Right renal cortex interstitium (tissue), 3 donors: ENCODE measurements at regions not wholly inside any gene's neighbourhood (a gene's known extent, or its start where the extent isn't known, plus 50 kb on each side); places are given as distances from the start of the nearest gene placed in this dataset.

Experiments
- DNase-seq, 3 donors: peaks; one replicate each; pipeline ENCODE4 v3.0.0-alpha.2; 2013; ENCODE audit warnings: low read depth in 3 of 3, low spot score in 2 of 3

DNA sequence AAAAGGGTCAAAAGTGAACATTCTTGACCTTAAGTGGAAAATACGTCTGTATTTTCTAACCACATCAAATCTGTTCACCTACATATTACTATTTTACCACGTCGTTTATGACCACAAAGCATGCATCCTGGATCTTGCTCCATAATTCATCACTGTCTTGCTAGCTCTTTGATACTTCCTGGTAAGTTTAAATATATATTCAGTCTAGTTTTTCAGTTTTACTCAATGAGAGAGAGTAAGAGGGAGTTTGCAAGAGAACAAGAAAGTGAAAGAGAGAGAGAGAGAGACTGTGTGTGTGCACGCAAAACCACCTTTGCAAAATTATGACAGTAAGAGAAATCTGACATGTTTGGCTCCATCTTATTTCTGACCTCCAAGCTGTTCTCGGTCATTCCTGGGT lies 173.7 kb upstream of the GALNTL6 start:
- DNase-seq, result no peak

DNA sequence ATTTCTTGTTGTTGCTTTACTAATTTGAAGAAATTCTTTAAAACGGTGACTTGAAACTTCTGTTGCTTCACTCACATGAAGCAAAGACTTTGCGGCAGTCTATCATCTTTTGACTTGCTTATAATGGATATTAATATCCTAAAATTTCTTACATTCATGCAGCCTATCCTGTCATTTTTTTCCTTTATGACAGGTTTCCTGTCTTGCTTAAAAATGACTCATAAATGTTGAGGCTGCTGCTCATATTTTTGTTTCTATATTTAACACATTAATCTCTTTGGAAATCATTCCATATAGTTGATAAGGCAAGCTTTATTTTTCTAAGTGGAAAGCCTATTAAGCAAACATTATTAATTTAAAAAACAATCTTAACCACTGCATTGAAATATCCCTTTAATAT lies 176.6 kb upstream of the GALNTL6 start:
- DNase-seq, result no peak

DNA sequence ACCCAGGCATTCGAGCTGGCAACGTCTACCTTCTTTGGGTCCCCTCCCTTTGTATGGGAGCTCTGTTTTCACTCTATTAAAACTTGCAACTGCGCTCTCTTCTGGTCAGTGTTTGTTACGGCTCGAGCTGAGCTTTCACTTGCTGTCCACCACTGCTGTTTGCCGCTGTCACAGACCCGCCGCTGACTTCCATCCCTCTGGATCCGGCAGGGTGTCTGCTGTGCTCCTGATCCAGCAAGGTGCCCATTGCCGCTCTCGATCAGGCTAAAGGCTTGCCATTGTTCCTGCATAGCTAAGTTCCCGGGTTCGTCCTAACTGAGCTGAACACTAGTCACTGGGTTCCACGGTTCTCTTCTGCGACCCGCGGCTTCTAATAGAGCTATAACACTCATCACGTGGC lies 183.5 kb upstream of the GALNTL6 start:
- no peak for DNase-seq

DNA sequence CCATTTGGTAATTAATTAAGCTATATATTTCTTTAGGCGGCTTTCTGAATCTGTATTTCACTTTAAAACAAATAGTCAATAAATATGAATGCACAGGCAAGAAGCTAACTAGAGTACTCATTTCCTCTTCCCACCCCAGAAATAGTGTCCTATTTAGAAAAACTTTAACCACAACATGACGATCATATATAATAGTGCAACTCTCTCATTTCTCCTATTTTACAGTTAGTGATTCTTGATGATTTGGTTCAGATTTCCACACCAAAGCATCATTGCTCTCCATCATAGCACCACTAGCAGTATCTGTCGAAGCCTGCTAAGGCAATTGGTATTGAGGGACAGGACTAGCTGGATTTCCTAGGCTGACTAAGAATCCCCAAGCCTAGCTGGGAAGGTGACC lies 184.0 kb upstream of the GALNTL6 start:
- DNase-seq, result no peak

DNA sequence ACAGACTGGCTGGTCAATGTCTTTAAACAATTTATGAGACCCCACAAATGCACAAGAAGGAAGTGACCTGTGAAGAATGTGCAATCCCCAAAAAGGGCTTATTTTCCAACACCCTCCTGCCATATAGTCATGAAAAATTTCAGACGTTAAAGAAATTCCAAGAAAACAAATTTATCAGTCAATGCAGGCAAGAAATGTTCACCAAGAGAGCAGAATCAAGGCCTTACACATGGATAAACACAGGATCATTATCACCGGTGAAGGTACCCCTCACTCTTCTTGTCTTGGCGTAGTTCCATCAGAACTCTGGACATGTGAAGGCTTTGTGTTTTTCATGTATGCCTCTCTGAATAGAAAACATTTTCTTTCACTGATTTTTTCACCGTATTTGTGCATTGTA lies 186.7 kb upstream of the GALNTL6 start:
- DNase-seq, result no peak

DNA sequence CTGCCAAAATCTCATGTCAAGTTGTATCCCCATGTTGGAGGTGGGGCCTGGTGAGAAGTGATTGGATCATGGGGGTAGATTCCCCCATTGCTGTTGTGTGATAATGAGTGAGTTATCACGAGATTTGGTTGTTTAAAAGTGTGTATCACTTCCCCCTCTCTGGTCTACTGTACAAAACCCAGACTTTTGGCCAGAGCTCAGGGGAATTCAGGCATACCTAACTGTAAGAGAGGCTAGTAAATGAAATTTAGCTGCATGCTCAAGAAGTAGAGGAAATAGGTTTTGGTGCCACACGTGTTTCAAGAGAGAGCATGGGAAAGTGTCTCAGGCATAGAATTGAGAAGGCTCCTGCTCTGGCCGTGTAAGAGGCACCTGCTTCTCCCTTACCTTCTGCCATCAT lies 190.5 kb upstream of the GALNTL6 start:
- no peak for DNase-seq

DNA sequence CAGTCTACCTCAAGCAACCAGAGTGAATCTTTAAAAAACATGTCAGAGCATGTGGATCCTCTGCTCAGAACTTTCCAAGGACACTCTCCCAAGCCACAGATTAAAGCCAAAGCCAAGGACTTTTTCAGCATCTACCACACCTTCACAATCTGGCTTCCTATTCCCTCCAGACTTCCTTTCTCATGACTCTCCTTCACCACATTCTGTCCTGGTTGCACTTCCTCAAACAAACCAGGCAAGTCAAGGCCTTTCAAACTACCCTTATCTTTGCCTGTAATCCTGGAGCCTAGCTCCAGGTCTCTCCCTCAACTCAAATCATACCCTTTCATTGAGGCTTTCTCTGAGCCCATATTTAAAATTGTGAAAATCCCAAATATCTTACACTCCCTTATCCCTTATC lies 191.6 kb upstream of the GALNTL6 start:
- DNase-seq, result no peak

DNA sequence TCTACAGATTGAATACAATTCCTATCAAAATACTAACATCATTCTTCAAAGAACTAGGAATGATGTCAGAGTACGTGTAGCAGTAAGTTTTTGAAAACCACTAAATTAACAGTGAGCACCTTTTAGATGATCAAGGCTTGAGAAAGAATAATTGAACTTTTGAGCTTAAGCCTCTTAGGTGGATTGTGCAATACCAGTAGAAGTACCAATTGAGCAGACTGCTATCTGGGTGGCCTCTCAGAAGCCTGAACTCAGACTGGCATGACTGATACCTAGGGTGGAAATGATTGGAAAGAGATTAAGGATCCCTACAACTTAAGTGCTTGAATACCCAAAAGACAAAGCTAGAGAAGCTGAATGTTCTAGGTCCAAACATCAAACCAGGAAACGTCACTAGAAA lies 200.3 kb upstream of the GALNTL6 start:
- no peak for DNase-seq

DNA sequence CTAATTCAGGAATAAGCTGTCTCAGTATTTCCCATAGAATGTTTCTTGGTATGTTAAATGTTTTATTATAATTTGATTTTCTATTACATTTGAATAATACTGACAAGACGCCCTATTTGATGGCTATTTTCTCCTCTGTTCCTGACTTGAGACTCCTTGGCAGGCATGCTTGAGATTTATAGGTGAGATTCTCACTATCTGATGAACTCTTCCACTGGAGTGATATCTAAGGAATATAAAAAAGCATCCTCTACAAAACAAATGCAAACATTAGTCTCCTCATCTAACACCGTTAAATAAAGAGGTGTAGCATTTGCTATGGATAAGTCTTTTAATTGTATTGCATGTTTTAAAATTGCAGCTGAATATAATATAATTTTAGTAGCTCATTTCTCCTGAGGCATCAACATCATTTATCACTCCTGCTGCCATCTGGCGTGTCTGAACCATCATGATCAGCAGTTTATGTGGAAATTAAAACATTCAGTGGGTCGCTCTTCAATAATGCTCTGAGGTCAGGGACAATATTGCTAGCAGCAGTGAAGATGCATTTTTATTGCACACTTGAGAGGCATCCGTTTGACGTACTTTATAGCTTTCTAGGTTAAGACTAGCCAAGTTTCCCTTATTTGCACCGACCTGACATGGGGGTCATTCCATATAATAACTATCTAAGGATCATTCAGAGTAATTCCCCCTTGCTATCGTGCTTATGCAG lies 210.4 kb upstream of the GALNTL6 start:
- no peak for DNase-seq

DNA sequence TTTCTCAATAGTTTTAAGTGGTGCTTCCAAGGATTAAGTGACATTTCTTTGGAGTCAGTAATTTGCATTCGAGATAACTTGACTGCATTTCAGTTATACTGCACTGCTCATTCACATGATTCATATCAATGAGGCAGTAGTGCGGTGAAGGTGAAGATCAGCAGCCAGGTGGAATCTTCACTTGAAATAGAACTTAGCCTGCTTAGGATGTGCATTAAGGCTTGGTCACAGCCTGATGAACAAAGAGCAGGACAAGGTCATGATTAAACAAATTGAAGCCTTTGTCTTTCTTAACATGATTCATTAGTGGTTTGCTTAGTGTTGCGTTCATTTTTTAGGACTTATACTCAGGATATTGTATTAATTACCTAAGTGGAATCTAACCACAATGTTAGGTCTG lies 212.1 kb upstream of the GALNTL6 start:
- no peak for DNase-seq

DNA sequence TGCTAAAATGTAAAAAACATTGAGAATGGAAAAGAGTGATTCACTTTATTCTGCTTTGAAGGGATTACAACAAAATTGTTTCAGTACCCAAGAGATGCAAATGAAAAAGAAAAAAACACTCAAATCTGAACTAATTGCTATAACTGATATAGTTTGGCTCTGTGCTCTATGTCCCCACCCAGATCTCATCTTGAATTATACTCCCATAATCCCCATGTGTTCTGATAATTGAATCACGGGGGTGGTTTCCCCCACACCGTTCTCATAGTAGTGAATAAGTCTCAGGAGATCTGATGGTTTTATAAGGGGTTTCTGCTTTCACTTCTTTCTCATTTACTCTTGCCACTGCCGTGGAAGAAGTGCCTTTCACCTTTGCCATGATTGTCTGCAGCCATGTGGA lies 213.6 kb upstream of the GALNTL6 start:
- no peak for DNase-seq

DNA sequence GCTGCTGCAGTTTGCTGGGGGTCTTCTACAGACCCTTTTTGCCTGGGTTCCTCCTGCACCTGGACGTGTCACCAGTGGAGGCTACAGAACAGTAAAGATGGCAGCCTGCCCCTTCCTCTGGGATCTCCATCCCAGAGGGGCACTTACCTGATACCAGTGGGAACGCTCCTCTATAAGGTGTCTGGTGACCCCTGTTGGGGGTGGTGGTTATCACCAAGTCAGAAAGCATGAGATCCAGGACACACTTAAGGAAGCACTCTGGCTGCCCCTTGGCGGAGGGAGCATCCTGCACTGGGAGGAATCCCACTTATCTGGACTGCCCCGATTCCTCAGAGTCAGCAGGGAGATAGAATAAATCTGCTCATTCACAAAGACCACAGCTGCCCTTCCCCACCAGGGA lies 218.9 kb upstream of the GALNTL6 start:
- no peak for DNase-seq

DNA sequence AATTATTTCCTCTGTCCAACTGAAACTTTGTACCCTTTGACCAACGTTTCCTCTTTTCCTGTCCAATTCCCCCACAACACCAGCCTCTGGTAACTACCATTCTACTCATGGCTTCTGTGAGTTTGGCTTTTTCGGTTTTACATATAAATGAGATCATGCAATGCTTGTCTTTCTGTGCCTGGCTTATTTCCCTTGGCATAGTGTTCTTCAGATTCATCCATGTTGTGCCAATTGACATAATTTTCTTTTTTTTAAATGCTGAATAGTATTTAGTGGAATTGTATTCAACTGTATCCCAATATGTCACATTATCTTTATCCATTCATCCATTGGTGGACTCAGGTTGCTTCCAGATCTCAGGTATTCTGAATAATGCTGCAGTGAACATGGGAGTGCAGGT lies 222.5 kb upstream of the GALNTL6 start:
- no peak for DNase-seq

DNA sequence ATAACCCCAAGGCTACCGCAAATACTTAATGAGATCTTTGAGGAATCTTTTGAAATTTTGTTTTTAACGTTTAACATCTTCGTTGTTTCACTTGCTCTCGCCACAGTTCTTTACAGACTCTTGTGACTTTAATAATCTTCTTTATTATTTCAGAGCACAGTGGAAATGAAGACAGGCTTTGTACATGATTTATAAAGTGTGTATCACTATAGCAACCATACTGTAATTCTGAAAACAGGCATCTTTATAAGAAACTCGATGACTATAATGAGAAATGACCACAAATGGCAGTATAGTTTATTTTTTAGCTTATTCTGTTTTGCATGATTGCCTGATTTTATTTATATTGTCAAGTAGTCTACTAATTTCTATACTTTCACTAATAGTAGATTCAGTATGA lies 224.4 kb upstream of the GALNTL6 start:
- DNase-seq, result no peak

DNA sequence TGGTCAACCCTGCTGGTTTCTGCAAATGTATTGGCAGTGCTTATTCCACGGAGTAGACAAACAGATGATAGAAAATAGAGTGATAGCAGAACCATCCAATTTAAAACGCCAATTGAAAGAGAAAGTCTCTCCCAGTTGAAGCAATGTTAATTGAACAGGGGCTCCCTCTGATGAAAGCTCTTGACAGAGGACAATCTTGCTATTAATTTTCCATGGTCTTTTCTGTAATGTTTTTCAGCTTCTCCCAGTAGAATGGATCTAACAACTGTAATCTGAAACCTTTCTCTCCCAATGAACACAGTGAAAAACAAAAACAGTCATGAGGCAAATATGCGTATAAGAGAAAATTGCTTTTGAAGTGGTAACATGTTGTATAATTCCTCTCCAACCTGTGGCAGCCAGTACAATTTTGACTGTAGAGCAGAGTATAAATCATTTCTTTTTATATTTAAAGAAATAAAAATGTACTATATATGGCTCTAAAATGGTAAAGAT lies 225.1 kb upstream of the GALNTL6 start:
- DNase-seq, result no peak

DNA sequence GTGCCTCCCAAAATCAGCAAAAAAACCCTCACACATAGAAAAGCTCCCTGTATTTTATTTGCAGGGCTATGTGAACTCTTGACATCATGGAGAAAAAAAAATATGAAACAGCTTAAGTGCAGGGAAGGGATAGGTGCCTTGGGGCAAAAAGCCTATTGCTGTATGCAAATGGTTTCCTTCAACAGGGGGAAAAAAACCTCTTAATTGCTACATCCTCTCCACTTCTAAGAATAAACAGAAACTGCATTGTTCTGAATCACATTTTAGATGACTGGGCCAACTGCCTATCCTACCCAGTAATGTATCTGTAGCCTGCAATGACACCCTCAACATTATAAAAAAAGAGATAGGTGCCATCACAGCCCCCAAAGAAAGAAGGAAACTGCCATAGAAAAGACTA lies 229.4 kb upstream of the GALNTL6 start:
- no peak for DNase-seq

DNA sequence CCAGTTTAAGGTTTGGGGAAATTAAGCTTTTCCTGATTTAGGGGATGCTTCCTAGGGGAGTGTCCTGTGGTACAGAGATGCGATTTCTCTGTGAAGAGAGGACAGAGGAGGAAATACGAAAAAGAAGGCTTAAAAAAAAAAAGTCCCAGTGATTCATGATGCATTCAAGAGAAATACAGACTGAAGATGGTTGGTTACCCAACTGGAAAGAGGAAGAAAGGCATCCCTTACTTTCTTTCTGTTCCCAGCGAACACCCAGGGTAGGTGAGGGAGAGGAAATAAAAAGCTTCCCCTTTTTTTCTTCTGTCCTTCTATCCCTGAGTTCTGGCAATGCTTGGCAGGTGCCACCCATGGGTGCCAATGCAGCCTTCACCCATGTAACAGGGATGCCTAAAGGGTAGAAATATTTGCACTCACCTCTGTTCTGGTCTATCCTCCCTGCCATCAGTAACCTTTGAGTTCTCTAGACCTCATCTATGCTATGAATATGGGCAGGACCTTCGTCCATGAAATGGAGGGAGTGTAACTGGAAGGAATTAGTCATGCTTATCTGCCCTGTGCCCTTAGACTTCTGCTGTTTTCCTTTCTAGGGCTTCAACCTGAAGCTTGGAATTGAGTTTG lies 230.1 kb upstream of the GALNTL6 start:
- no peak for DNase-seq

DNA sequence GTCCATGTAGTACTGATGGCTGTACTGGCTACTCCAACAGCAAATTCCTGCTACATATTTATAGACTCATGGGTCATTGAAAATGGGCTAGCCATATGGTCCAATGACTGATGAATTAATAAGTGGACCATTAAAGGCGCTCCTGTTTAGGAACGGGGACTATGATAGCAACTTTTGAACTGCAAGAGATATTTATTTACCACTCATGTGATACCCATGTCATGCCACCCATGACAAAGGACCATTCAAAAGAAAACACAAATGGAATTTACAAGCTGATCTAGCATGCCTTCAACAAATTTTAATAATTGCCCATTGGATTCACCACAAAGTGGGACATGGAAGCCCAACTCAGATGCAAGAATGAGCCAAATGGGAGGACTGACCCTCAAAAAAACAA lies 240.0 kb upstream of the GALNTL6 start:
- no peak for DNase-seq

DNA sequence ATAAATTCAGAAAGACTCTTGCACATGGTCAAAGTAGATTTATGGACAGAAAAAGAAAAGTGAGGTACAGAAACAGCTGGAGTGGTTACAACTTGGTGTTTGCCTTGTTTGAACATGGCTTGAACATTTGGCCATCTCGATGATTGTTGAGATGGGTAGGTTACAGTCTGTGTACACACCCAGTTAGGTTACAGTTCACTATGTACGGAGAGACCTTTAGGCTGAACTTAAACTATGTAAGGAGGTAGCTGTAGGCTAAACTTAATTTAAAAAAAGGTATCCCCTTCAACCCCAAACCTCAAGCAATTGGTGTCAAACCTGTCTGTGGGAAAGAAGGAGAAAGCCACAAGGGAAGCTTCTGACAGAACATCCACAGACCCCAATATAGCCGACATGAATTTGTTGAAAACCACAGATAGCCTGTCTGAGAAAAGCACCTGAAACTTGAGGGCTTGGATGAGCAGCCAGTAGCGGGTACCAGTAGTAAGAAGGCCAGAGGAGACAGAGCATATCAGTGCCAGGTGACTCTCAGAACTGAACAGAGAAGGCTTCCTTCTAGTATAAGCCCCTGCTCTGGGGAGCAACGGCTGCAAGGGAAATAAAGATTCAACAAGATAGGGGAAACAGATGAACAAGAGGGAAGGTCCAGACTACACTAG lies 247.9 kb upstream of the GALNTL6 start:
- no peak for DNase-seq

DNA sequence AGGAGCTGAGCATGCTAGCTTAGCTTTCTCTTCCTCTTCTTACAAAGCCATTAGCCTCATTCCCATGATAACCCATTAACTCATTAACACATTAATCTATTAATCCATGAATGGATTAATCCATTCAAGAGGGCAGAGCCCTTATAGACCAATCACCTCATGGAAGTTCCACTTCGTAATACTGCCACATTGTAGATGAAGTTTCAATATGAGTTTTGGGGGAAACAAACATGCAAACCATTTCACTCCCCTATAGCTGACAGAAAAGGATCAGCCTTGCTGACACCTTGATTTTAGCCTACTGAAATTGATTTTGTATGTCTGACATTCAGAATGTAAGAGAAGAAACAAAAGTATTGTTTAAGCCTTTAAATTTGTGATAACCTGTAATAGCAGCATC lies 251.8 kb upstream of the GALNTL6 start:
- no peak for DNase-seq

DNA sequence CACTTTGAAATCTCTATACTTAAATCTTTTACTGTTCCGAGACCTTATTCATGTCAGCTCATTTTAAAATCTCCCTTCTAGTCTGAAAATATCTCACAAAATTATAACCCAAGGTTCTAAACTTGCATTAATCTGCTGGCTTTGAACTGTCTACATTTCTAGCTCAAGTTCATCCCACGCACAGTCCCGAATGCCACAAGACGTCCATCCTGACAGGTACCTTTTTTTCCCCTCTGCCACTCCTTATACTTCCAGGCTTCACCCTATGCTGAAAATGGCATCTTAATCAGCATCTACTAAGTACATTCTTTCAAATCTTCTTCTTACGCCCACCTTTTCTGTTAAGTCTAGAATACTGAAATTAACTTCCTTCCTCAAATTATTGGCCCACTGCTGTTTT lies 259.2 kb upstream of the GALNTL6 start:
- DNase-seq, result no peak

DNA sequence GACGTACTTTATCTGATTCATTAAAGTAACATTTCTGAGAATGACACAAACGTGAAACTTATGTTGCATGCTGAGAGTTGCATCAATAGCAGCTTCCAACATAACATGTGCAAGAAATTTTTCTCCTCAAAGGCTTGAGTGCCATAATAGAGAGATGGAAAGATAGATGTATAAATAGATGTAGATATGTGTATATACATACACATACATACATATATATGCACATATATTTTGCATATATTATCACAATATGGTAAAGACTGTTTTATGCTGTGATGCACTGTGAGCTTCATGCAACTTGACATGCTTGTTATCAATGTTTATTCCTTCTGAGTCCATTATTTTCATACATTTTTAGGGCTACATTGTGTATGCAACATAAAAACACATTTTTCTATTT lies 270.6 kb upstream of the GALNTL6 start:
- DNase-seq, result no peak
